NCI-H1694 treated with DMSO at 0.1 percent for 48 hours (cell line): ENCODE measurements at regions not wholly inside any gene's neighbourhood (a gene's known extent, or its start where the extent isn't known, plus 50 kb on each side); places are given as distances from the start of the nearest gene placed in this dataset.
A peak's percentile ranks its signal among the peaks of the same experiment; 100 is the strongest.

Experiments
- DNase-seq: peaks from one replicate; lab custom pipeline; 2025; lab: John Stamatoyannopoulos, UW

DNA sequence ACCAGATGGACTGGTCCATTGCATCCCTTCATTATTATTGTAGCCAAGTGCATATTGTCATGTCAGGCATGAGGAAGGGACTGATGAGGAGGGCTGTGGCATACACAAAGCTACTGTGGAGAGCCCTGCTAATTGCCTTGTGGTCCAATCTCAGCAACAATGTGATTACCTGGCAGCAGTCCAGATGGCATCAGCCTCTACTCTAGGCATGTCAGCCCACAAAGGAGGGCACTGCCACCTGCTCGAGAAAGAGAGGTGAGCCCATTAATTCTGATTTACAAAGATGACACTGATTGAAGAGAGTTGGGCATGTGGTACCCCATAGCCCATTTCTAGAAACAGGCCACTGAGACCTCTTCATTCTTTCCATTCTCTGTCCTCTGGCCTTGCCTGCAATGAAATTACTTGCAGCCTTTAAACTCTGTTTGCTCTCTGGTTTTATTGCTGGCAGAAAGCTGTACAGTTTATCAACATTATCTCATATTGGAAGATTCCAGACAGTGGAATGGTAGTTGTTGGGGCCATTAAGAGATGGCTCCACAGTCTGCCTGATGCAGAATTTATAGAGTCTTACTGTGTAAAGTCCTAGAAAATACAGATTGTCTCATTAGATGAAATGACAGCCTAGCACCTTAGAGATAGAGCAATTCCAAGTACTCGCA lies 307.7 kb downstream of the ARPP21 start:
- DNase-seq: no peak

GRCh38 chr3:35950021-35950420 lies 310.7 kb downstream of the ARPP21 start:
- no peak for DNase-seq

- DNase-seq: no peak
These were observed 315.1 kb downstream of the ARPP21 start for GRCh38 chr3:35954413-35954812.

- DNase-seq: peak; percentile 30
These were observed 326.6 kb downstream of the ARPP21 start for GRCh38 chr3:35965908-35966307.

DNA sequence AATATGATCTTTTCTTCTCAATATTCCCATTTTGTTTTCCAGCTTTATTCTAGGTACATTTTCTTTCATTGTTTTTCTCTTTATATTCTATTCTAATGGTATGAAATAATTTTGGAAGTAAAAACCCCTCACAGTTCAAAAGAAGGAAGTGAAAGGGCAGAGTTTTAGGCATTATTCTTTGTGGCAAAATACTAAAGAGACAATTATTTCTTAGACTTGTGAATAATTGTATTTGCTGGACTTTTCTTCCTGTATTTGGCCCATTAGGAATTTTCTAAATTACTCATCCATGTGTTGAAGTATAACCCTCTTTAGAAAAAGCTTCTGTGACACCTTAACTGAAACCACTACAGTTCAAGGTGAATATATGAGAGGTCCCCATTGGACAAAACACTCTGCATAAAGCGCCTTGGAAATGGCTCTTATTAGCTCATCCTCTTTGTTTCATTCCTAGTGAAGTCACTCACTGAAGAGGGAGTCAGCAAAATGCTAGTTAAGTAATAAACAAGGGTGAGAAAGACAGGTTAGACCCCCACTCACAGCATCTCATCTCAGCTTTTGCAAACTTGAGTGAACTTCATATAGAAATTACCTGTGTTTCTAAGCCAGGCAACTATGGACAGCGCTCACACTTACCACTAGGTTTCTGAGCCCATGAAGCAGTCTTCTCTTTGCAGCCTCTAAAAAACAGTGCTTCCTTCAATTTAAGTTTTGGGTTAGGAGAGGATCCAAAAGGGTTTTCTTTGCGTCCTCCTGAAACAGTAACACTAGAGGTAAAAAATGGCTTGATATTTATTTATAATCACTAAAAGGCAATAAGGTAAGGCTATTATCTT lies 327.5 kb downstream of the ARPP21 start:
- DNase-seq: no peak

DNA sequence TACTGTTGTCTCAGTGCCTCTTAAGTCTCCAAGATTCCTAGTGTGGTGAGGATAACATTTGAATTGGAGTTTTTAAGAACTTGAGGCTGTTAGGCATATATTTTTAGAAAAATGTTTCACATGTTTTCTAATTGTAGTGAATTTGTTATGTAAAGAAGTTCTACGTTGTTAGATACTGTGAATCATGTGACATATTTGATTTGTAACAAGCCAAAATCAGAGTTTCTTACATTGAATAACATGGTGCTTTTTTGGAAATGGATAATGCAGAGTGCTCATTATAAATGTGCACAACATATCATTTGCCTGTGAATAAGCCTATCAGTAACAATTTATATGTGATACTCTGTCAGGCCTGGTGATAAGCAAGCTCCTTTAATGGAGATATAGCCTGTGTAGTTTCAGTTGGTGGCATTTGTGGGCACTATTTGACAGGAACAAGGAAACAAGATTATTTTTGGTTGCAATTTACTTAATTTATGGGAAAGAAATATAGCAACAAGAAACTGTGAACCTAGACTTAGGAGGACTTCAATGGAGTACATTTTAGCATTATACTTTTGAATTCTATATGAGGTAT lies 328.8 kb downstream of the ARPP21 start:
- DNase-seq: no peak

DNA sequence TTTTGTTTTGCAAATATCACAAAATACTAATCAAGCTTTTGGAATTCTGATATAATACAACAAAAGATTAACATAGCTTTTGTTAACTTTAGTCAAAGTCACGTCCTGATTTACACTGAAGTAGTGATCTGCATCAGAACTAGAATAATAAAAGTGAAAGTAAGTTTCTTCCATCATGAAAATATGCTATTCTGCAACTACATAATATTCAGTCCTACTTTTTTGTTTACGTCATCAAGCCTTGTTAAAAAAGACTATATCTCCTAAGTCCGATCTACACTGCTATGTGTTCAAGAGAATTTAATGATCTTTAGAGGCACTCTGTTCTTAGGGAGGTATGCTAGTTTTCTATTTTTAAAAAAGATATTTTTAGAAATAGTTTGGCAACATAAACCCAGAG lies 330.1 kb downstream of the ARPP21 start:
- no peak for DNase-seq

GRCh38 chr3:35970793-35971192 lies 331.5 kb downstream of the ARPP21 start:
- no peak for DNase-seq

DNA sequence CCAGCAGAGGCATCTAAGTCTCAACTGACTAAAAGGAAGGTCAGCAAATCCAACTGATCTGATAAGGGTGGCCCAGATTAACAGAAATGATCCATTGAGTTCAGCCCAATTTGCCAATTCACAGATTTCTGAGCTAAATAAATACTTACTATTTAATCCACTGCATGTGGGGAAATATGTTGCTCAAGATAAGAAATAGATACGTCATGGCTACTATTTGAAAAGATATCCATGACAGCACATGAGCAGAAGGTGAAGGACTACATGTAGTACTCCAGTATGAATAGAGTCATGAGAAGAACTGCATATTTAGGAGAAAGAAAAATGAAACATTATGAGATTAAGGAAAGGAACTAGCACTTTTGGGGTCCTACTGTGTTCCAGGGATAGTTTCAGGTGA lies 332.4 kb downstream of the ARPP21 start:
- DNase-seq: no peak

- no peak for DNase-seq
These were observed 335.5 kb downstream of the ARPP21 start for GRCh38 chr3:35974872-35975271.

DNA sequence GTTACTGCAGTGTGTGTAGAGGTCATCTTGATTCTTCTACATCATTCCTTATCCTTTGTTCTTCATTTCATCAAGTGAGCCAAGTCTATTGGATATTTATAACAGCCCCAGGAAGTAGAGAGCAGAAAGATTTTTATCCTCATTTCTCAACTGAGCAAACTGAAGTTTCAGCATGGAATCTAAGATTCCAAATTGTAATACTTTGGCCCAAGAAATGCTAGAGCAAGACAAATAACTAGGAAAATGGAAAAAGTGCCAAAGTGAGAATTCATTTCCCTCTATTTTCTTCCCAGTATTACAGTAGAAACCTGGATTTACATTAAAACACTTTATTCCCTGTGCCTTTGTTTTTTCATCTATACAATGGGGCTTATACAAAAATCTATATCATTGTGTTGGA lies 346.8 kb downstream of the ARPP21 start:
- no peak for DNase-seq

GRCh38 chr3:35987386-35987785 lies 348.1 kb downstream of the ARPP21 start:
- no peak for DNase-seq

- DNase-seq: no peak
These were observed 352.7 kb downstream of the ARPP21 start for GRCh38 chr3:35992041-35992440.

- DNase-seq: no peak
These were observed 368.5 kb upstream of the STAC start for GRCh38 chr3:36011791-36012190.

DNA sequence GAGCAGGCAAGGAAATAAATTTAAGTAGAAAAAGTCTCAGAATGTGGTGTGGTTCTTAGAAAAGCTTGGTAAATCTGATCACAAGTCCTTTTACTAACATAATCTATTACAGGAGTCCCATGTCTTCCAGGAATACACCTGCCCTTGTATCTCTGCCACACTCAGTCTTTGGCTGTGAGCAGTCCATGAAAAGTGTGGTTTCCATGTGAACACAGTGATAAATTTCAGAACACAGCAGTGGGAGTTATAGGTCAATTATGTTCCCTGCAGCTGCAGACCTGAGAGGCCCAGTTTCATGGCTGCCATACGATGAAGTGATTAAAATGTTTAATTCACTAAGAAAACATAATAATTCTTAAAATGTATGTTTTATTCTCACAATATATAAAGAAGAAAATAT lies 366.9 kb upstream of the STAC start:
- DNase-seq: no peak

GRCh38 chr3:36025232-36025631 lies 355.1 kb upstream of the STAC start:
- no peak for DNase-seq

DNA sequence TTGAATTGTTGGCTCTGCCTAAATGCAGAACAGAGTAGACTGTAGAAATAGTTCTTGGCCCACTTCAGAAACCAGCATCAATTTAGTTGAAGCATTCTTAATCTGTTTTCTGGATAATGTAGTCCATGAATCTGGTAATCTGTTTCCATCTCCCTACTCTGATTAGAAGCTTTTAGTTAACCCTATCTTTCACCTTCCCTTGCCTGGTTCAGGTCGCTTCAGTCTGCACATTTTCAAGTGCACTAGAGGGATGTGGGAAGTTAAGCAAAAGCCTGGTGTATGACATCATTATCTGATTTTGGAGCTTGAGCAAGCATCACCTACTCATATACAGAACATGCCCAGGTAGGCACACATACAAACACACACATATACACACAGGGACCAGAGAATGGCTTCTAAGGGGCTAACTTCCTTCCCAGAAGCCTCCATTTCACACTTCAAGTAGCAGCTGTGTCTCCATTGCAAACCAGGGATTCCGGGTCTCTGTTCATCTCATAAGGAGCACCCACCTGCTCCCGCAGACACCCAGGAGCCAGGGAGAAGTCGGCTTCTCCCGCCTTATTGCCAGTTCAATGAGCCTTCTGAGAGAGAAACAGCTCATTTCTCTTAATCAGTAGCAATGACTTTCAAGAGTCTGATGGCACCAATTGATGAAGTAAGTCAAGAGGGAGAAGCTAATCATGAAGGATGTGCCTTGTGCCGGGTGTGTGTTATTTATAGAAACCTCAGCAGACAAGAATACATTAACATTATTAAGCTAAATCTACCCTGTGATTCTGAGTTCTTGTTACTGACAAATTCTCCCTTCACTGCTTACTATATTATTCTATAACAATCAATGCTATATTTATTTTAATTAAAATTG lies 347.9 kb upstream of the STAC start:
- no peak for DNase-seq

GRCh38 chr3:36058404-36059030 lies 321.8 kb upstream of the STAC start:
- no peak for DNase-seq

GRCh38 chr3:36060950-36061349 lies 319.4 kb upstream of the STAC start:
- no peak for DNase-seq

- no peak for DNase-seq
These were observed 316.3 kb upstream of the STAC start for GRCh38 chr3:36063992-36064391.

DNA sequence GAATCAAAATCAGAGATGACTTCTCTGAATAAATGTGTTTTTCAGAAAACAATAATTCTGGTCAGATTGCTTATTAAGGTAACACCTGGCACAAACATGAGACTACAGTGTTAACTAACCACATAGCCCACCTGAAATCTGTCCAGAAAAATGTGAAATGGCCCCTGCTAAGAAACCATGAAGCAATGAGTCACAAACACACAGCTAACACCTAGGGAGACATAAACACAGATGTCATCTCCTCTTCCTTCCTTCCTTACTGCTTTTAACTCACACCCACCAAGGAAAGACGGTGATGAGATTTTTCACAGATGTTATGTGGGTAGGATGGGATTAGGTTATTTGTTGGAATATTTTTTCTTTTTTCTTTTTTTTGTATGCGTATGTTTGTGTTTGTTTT lies 315.0 kb upstream of the STAC start:
- DNase-seq: no peak

DNA sequence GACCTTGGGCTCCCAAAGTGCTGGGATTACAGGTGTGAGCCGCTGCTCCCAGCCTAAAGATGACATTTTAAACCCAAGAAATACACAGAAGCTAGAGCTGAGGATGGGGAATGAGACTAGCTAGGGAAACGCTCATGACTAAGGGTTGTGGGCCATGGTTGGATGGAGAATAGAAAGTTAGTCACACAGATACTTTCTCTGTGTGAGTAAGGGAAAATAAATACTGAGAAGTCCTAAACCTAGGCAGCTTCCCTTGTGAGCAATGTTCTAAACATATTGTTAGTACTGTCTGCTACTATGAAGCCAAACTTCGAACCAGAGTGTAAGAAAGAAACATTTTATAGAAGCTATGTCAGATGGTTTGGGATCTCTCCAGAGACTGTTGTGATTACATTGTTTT lies 304.8 kb upstream of the STAC start:
- no peak for DNase-seq
